Upper lobe of right lung (tissue), 1 donor: ENCODE measurements at regions not wholly inside any gene's neighbourhood (a gene's known extent, or its start where the extent isn't known, plus 50 kb on each side); places are given as distances from the start of the nearest gene placed in this dataset.

ENCODE experiments used
- ATAC-seq: fragments of 200-7000 bp; cut with Tn5 transposase; one replicate; pipeline ENCODE4 v1.9.1; 2020; ENCODE audit warnings: mild to moderate bottlenecking, moderate library complexity
- DNase-seq: peaks from one replicate; pipeline ENCODE4 v3.0.0-alpha.2; 2020
- H3K27ac ChIP-seq: fragments of 200-600 bp; one replicate; pipeline ENCODE4 v1.8.0; 2022
- H3K27me3 ChIP-seq: fragments of 200-600 bp; one replicate; pipeline ENCODE4 v1.8.0; 2022; ENCODE audit warnings: mild to moderate bottlenecking
- H3K36me3 ChIP-seq: fragments of 200-600 bp; one replicate; pipeline ENCODE4 v1.8.0; 2022
- H3K4me1 ChIP-seq: fragments of 200-600 bp; one replicate; pipeline ENCODE4 v1.8.0; 2022
- H3K4me3 ChIP-seq: fragments of 200-600 bp; one replicate; pipeline ENCODE4 v1.8.0; 2022; ENCODE audit warnings: mild to moderate bottlenecking
- H3K9me3 ChIP-seq: fragments of 200-600 bp; one replicate; pipeline ENCODE4 v1.8.0; 2022
- intact Hi-C: fragments of 100-400 bp; cut with DNase I; formaldehyde crosslinking; loops from one replicate; pipeline ENCODE4 v1.11.0; 2022
- TF ChIP-seq, protein P1 (sequence below): fragments of 200-600 bp; IDR thresholded peaks from one replicate; pipeline ENCODE4 v1.8.0; 2022; ENCODE audit warnings: antibody characterized with exemption
- donor health status: DM: no; HTN: yes; CAD: no; lungs with severe emphysema.

DNA sequence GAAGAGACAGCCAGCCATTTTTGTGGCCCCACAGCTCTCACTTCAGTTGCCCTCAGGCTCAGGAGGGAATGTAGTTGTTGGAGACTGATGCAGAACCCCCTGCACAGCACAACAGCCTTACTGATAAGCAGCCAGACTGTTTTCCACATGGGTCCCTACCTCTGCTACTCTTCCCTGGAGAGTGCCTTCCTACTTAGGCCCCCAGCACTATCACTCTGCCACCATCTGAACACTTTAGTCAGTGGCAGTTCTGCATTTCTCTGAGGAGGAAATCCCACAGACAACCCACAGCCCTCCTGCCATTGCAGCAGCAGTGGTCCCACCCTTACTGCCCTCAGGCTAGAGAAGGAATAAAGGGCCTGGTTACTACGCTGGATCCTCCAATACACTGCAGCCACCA, 61.8 kb upstream of the PTPRD start:
- H3K36me3 ChIP-seq, result no peaks in the 10 kb centered on the region
- no peaks in the 10 kb centered on the region for H3K9me3 ChIP-seq
- no peaks in the 10 kb centered on the region for H3K4me1 ChIP-seq
- DNase-seq, result no peak
- TF ChIP-seq, protein P1, sequence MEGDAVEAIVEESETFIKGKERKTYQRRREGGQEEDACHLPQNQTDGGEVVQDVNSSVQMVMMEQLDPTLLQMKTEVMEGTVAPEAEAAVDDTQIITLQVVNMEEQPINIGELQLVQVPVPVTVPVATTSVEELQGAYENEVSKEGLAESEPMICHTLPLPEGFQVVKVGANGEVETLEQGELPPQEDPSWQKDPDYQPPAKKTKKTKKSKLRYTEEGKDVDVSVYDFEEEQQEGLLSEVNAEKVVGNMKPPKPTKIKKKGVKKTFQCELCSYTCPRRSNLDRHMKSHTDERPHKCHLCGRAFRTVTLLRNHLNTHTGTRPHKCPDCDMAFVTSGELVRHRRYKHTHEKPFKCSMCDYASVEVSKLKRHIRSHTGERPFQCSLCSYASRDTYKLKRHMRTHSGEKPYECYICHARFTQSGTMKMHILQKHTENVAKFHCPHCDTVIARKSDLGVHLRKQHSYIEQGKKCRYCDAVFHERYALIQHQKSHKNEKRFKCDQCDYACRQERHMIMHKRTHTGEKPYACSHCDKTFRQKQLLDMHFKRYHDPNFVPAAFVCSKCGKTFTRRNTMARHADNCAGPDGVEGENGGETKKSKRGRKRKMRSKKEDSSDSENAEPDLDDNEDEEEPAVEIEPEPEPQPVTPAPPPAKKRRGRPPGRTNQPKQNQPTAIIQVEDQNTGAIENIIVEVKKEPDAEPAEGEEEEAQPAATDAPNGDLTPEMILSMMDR, result no peak
- H3K27me3 ChIP-seq, result no peaks in the 10 kb centered on the region
- ATAC-seq, result no peak
- intact Hi-C loops, result no loop called here
- no peak overlapping the region for H3K27ac ChIP-seq
- no peak overlapping the region for H3K4me3 ChIP-seq

DNA sequence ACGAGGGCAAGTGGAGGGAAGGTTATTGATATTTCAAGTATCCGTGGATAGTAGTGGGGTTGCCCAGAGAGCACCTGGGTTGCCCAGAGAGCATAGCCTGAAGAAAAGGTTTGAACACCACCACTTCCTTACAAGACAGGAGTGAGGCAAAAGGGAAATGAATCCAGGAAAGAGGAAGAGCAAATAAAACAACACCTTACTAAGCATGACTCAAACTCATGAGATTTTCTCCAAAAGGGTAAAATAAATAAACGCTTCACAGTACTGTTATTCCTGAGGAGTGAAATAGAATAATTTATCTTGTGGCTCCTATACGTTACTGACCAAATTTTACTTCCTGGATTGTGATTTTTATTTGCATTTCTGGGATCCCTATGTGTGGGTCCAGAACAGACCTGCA, 65.2 kb upstream of the PTPRD start:
- H3K27ac ChIP-seq, result no peak overlapping the region
- no peaks in the 10 kb centered on the region for H3K36me3 ChIP-seq
- no peak overlapping the region for H3K4me3 ChIP-seq
- no peaks in the 10 kb centered on the region for H3K4me1 ChIP-seq
- no peaks in the 10 kb centered on the region for H3K27me3 ChIP-seq
- intact Hi-C loops, result no loop called here
- TF ChIP-seq, protein P1, result no peak
- ATAC-seq (no peak), DNase-seq (no peak)
- H3K9me3 ChIP-seq, result no peaks in the 10 kb centered on the region

GRCh38 chr9:10678790-10679189, 66.0 kb upstream of the PTPRD start:
- ATAC-seq (no peak), DNase-seq (no peak)
- Histone ChIP-seq H3K4me3 (no peak overlapping the region), H3K4me1 (no peaks in the 10 kb centered on the region), H3K36me3 (no peaks in the 10 kb centered on the region), H3K27me3 (no peaks in the 10 kb centered on the region), H3K9me3 (no peaks in the 10 kb centered on the region), H3K27ac (no peak overlapping the region)
- TF ChIP-seq, protein P1, result no peak
- intact Hi-C loops, result no loop called here

- DNase-seq, result no peak
- no peaks in the 10 kb centered on the region for H3K9me3 ChIP-seq
- TF ChIP-seq, protein P1, result no peak
- no peaks in the 10 kb centered on the region for H3K27me3 ChIP-seq
- no peak overlapping the region for H3K4me3 ChIP-seq
- no peaks in the 10 kb centered on the region for H3K4me1 ChIP-seq
- intact Hi-C loops, result no loop called here
- H3K36me3 ChIP-seq, result no peaks in the 10 kb centered on the region
- no peak overlapping the region for H3K27ac ChIP-seq
- ATAC-seq, result no peak
These were observed 74.1 kb upstream of the PTPRD start for GRCh38 chr9:10686943-10687342.

GRCh38 chr9:10690546-10690945, 77.7 kb upstream of the PTPRD start:
- no peak for DNase-seq
- Histone ChIP-seq H3K27ac (no peak overlapping the region), H3K4me1 (no peaks in the 10 kb centered on the region), H3K27me3 (no peaks in the 10 kb centered on the region), H3K36me3 (no peaks in the 10 kb centered on the region), H3K4me3 (no peak overlapping the region), H3K9me3 (no peaks in the 10 kb centered on the region)
- TF ChIP-seq, protein P1, result no peak
- intact Hi-C loops, result no loop called here
- ATAC-seq, result no peak

GRCh38 chr9:10697044-10697443, 84.2 kb upstream of the PTPRD start:
- Histone ChIP-seq H3K4me1 (no peaks in the 10 kb centered on the region), H3K27me3 (no peaks in the 10 kb centered on the region), H3K9me3 (no peaks in the 10 kb centered on the region), H3K36me3 (no peaks in the 10 kb centered on the region), H3K27ac (no peak overlapping the region), H3K4me3 (no peak overlapping the region)
- intact Hi-C loops, result no loop called here
- TF ChIP-seq, protein P1, result no peak
- no peak for ATAC-seq
- DNase-seq, result no peak
